Pancreas (tissue), 10 donors: ENCODE measurements at regions not wholly inside any gene's neighbourhood (a gene's known extent, or its start where the extent isn't known, plus 50 kb on each side); places are given as distances from the start of the nearest gene placed in this dataset.
"Not testable (repeated sequence)": the region's sequence is repeated elsewhere in the genome, so short reads cannot be mapped to it uniquely, and the experiment has no call there.

Experiments
- ATAC-seq, 4 donors: fragments of 200-7000 bp; cut with Tn5 transposase; one replicate each; pipeline versions ENCODE4 v1.8.0 to v1.9.1; 2020; ENCODE audit warnings: mild to moderate bottlenecking in 4 of 4, moderate library complexity in 4 of 4
- DNase-seq, 6 donors: peaks; one replicate each; pipeline ENCODE4 v3.0.0-alpha.2; 2020
- FAIRE-seq: peaks from 2 replicates; lab custom pipeline; 2012; peaks lifted over from hg19 to GRCh38; lab: Jason Lieb, UNC
- H3K27ac ChIP-seq, 4 donors: fragments of 200-600 bp; sonication (generic); 1 replicate in 3 of 4; 2 replicates in 1 of 4; pipeline versions ENCODE4 v1.5.0 to v1.8.0; 2020
- H3K27me3 ChIP-seq, 4 donors: fragments of 200-600 bp; one replicate each; pipeline ENCODE4 v1.8.0; 2021
- H3K36me3 ChIP-seq, 3 donors: fragments of 200-600 bp; sonication (generic) in 1 of 3; one replicate each; pipeline versions ENCODE4 v1.5.0 to v1.8.0; 2020 to 2021
- H3K4me1 ChIP-seq, 3 donors: fragments of 200-600 bp; one replicate each; pipeline ENCODE4 v1.8.0; 2021
- H3K4me3 ChIP-seq, 4 donors: fragments of 200-600 bp; sonication (generic) in 2 of 4; one replicate each; pipeline versions ENCODE4 v1.5.0 to v1.8.0; 2020 to 2021
- H3K9me3 ChIP-seq, 4 donors: fragments of 200-600 bp; one replicate each; pipeline ENCODE4 v1.8.0; 2021
- WGBS, 2 donors: extraction: QIAGEN DNeasy Blood & Tissue Kit; methylation state at CpG; one replicate each; pipeline ENCODE4 v1.1.7; 2013; 5-methylcytosine and 5-hydroxymethylcytosine counted together
- intact Hi-C, 3 donors: fragments of 100-400 bp; cut with DNase I; formaldehyde crosslinking; loops; one replicate each; pipeline versions ENCODE4 v1.11.1 to v1.14.2; 2022
- TF ChIP-seq, protein P1 (sequence below), 4 donors: fragments of 200-600 bp; sonication (generic) in 3 of 4; IDR thresholded peaks; one replicate each; pipeline versions ENCODE4 v1.5.0 to v1.8.0; 2021; ENCODE audit warnings: antibody characterized with exemption in 4 of 4
- donor health status: healthy with polysubstance abuse.
- donor health status: DM: no; HTN: no; CAD: no; lungs with moderate emphysema.
- donor health status: DM: no; HTN: no; CAD: no.
- donor health status: control.
- donor health status: control.
- donor health status: Bipolar disorder and iron deficiency.
- donor health status: DM: yes; HTN: yes; CAD: no.
- donor health status: DM: no; HTN: no; CAD: no.
- donor health status: DM: no; HTN: no; CAD: no.
- donor health status: DM: yes; HTN: yes; CAD: no.

DNA sequence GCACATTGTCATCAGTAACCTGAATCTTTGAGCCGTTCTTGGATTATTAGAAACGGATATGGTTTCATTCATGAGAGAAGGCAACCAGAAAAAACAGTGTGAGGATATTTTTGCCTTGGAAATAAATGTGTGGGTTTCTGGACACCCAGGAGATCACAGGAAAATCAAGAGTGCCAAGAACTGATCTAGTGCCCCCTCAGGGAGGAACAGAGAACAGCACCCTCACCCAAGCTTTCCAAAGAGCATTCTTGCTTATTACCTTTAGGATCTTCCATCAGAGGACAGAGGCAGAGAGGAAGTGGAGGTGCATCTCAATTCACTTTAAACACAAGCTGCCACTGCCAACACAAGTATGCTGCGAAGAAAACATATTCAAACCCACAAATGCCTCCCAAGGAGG, 851.5 kb upstream of the COBL start:
- DNase-seq: no peak
- intact Hi-C loops: no loop called here
- TF ChIP-seq, protein P1, sequence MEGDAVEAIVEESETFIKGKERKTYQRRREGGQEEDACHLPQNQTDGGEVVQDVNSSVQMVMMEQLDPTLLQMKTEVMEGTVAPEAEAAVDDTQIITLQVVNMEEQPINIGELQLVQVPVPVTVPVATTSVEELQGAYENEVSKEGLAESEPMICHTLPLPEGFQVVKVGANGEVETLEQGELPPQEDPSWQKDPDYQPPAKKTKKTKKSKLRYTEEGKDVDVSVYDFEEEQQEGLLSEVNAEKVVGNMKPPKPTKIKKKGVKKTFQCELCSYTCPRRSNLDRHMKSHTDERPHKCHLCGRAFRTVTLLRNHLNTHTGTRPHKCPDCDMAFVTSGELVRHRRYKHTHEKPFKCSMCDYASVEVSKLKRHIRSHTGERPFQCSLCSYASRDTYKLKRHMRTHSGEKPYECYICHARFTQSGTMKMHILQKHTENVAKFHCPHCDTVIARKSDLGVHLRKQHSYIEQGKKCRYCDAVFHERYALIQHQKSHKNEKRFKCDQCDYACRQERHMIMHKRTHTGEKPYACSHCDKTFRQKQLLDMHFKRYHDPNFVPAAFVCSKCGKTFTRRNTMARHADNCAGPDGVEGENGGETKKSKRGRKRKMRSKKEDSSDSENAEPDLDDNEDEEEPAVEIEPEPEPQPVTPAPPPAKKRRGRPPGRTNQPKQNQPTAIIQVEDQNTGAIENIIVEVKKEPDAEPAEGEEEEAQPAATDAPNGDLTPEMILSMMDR (IDR thresholded peaks at IDR 0.05): no peak
- Histone ChIP-seq H3K27me3 (no peaks in the 10 kb centered on the region), H3K9me3 (no peaks in the 10 kb centered on the region), H3K27ac (no peak overlapping the region), H3K4me1 (no peaks in the 10 kb centered on the region), H3K36me3 (no peaks in the 10 kb centered on the region), H3K4me3 (no peak overlapping the region)
- ATAC-seq: no peak
- FAIRE-seq: no peak
- 56 to 62% methylated on average over 3 of the region's 3 CpGs for WGBS, 2 donors

DNA sequence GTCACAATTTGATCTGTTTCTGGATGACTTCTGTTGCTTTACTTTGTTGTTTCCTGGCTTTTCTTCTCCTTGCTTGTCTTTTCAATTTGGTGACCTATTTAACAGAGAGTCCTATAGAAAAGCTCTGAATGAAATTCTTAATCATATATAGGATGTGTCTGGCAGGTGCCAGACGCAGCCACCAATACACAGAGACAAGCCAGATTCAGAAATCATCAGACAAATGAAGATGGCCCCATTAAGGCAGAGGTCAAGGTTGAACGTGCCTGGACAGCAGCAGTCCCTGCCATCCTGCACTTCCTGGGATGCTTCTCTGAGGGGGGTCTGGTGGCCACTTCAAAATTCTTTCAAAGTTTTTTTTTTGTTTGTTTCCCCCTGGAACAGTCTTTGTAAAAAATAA, 846.7 kb upstream of the COBL start:
- intact Hi-C loops: no loop called here
- no peak for DNase-seq
- TF ChIP-seq, protein P1 (IDR thresholded peaks at IDR 0.05): no peak
- H3K9me3 ChIP-seq: no peaks in the 10 kb centered on the region
- FAIRE-seq: no peak
- WGBS, 2 donors: 48 to 53% methylated on average over 2 of the region's 2 CpGs
- no peaks in the 10 kb centered on the region for H3K4me1 ChIP-seq
- no peaks in the 10 kb centered on the region for H3K27me3 ChIP-seq
- no peak overlapping the region for H3K4me3 ChIP-seq
- ATAC-seq: no peak
- H3K36me3 ChIP-seq: no peaks in the 10 kb centered on the region
- H3K27ac ChIP-seq: no peak overlapping the region

DNA sequence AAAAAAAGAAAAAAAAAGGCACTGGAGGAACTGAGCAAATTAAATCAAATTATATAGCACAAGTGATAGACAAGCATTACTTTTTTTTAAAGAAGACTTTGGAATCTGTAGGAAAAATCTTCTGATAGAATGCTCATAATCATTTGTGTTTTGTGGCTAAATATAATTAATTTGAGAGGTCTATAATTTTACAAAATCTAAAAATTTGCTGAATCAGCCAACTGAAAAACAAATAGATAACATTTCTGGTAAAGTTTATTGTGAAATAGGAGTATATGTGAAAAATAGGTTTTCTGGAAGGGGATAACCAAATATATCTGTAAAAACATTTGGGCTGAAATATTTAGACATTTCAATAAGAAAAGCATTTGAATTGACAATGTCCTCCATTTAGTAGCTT, 844.9 kb upstream of the COBL start:
- Histone ChIP-seq H3K4me3 (no peak overlapping the region), H3K36me3 (no peaks in the 10 kb centered on the region), H3K27ac (no peak overlapping the region), H3K27me3 (no peaks in the 10 kb centered on the region), H3K9me3 (no peaks in the 10 kb centered on the region), H3K4me1 (no peaks in the 10 kb centered on the region)
- no peak for DNase-seq
- TF ChIP-seq, protein P1 (IDR thresholded peaks at IDR 0.05): no peak
- intact Hi-C loops: no loop called here
- ATAC-seq: no peak
- FAIRE-seq: no peak

DNA sequence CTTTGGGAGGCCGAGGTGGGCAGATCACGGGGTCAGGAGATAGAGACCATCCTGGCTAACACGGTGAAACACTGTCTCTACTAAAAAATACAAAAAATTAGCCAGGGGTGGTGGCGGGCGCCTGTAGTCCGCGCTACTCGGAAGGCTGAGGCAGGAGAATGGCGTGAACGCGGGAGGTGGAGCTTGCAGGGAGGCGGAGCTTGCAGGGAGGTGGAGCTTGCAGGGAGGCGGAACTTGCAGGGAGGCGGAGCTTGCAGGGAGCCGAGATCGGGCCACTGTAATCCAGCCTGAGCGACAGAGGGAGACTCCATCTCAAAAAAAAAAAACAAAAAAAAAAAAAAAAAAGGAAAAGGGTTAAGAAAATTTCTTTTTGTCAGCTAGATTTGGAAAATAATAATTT, 842.8 kb upstream of the COBL start:
- ATAC-seq, H3K9me3 ChIP-seq, H3K36me3 ChIP-seq, intact Hi-C loops, FAIRE-seq, H3K4me1 ChIP-seq, DNase-seq, H3K4me3 ChIP-seq, H3K27me3 ChIP-seq, H3K27ac ChIP-seq: not testable (repeated sequence)
- 90 to 91% methylated on average over 17 of the region's 17 CpGs for WGBS, 2 donors

DNA sequence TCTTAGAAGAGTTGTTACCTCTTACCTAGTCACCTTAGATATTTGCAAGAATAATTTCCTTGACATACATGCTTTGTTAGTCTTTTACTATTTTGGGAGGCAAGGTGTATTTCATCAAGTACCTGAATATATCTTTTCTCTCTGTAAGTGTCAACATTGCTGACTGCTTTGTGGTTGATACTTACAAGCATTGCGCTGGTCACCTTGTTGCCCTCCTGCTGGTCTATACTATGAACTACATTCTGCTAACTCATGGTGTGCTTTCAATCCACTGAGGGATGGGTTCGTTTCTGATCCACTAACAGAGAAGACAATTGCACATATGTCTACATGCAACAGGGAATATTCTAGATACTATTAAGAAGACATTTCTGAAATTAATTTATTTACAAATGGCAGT, 837.8 kb upstream of the COBL start:
- 64 to 76% methylated on average over 2 of the region's 2 CpGs for WGBS, 2 donors
- no peak for FAIRE-seq
- intact Hi-C loops: no loop called here

More for the DNA sequence above, 837.8 kb upstream of the COBL start:
- Histone ChIP-seq H3K9me3 (no peaks in the 10 kb centered on the region), H3K4me1 (no peaks in the 10 kb centered on the region), H3K27me3 (no peaks in the 10 kb centered on the region), H3K27ac (no peak overlapping the region), H3K36me3 (no peaks in the 10 kb centered on the region), H3K4me3 (no peak overlapping the region)
- no peak for DNase-seq
- ATAC-seq: no peak
- TF ChIP-seq, protein P1 (IDR thresholded peaks at IDR 0.05): no peak
